ENCODE measurements at regions not wholly inside any gene's neighbourhood (a gene's known extent, or its start where the extent isn't known, plus 50 kb on each side); places are given as distances from the start of the nearest gene placed in this dataset.
"Not testable (repeated sequence)": the region's sequence is repeated elsewhere in the genome, so short reads cannot be mapped to it uniquely, and the experiment has no call there.

GRCh38 chr3:21955406-21955805 is 204.4 kb upstream of the ZNF385D start:
- intact Hi-C loops (cut with micrococcal nuclease) = no loop called here
- no peak for DNase-seq
- ATAC-seq = no peak

- ATAC-seq = no peak
- intact Hi-C loops (cut with micrococcal nuclease) = no loop called here
- DNase-seq = no peak
These were observed 209.0 kb upstream of the ZNF385D start for GRCh38 chr3:21960033-21960432.

- DNase-seq (no peak), ATAC-seq (no peak)
- intact Hi-C loops (cut with micrococcal nuclease) = no loop called here
These were observed 211.4 kb upstream of the ZNF385D start for GRCh38 chr3:21962456-21962855.

- intact Hi-C loops (cut with micrococcal nuclease); ATAC-seq; DNase-seq: not testable (repeated sequence)
These were observed 215.4 kb upstream of the ZNF385D start for GRCh38 chr3:21966457-21966856.

- no peak for ATAC-seq
- DNase-seq = no peak
- intact Hi-C loops (cut with micrococcal nuclease) = no loop called here
These were observed 228.7 kb upstream of the ZNF385D start for GRCh38 chr3:21979706-21980105.

- intact Hi-C loops (cut with micrococcal nuclease) = no loop called here
- ATAC-seq (no peak), DNase-seq (no peak)
These were observed 238.5 kb upstream of the ZNF385D start for GRCh38 chr3:21989341-21990042.

- intact Hi-C loops (cut with micrococcal nuclease) = no loop called here
- DNase-seq (no peak), ATAC-seq (no peak)
These were observed 240.1 kb upstream of the ZNF385D start for GRCh38 chr3:21991061-21991460.

- intact Hi-C loops (cut with micrococcal nuclease) = no loop called here
- ATAC-seq = no peak
- DNase-seq = peak; percentile 11
These were observed 244.1 kb upstream of the ZNF385D start for GRCh38 chr3:21995079-21995607.

GRCh38 chr3:22007368-22007767 is 256.4 kb upstream of the ZNF385D start:
- ATAC-seq = no peak
- intact Hi-C loops (cut with micrococcal nuclease) = no loop called here
- no peak for DNase-seq

- intact Hi-C loops (cut with micrococcal nuclease) = no loop called here
- DNase-seq (no peak), ATAC-seq (no peak)
These were observed 260.0 kb upstream of the ZNF385D start for GRCh38 chr3:22010997-22011396.

- intact Hi-C loops (cut with micrococcal nuclease) = no loop called here
- DNase-seq = no peak
- ATAC-seq = no peak
These were observed 261.5 kb upstream of the ZNF385D start for GRCh38 chr3:22012471-22012870.

GRCh38 chr3:22013641-22014040 is 262.6 kb upstream of the ZNF385D start:
- intact Hi-C loops (cut with micrococcal nuclease) = no loop called here
- no peak for ATAC-seq
- no peak for DNase-seq

GRCh38 chr3:22016197-22016596 is 265.2 kb upstream of the ZNF385D start:
- DNase-seq = no peak
- intact Hi-C loops (cut with micrococcal nuclease) = no loop called here
- no peak for ATAC-seq

- intact Hi-C loops (cut with micrococcal nuclease) = not testable (repeated sequence)
These were observed 273.6 kb upstream of the ZNF385D start for GRCh38 chr3:22024638-22025037.

GRCh38 chr3:22029480-22029879 is 278.5 kb upstream of the ZNF385D start:
- ATAC-seq (no peak), DNase-seq (no peak)
- intact Hi-C loops (cut with micrococcal nuclease) = no loop called here

More at GRCh38 chr3:22024638-22025037, 273.6 kb upstream of the ZNF385D start:
- not testable (repeated sequence) for ATAC-seq, DNase-seq

- ATAC-seq = no peak
These were observed 288.2 kb upstream of the ZNF385D start for GRCh38 chr3:22039161-22039560.

GRCh38 chr3:22040150-22040549 is 289.1 kb upstream of the ZNF385D start:
- DNase-seq (no peak), ATAC-seq (no peak)
- intact Hi-C loops (cut with micrococcal nuclease) = no loop called here

More at GRCh38 chr3:22039161-22039560, 288.2 kb upstream of the ZNF385D start:
- intact Hi-C loops (cut with micrococcal nuclease) = no loop called here
- DNase-seq = no peak

- no peak for ATAC-seq
- no peak for DNase-seq
These were observed 294.9 kb upstream of the ZNF385D start for GRCh38 chr3:22045882-22046281.

GRCh38 chr3:22063500-22063899 is 312.5 kb upstream of the ZNF385D start:
- intact Hi-C loops (cut with micrococcal nuclease) = no loop called here
- ATAC-seq (no peak), DNase-seq (no peak)

More at GRCh38 chr3:22045882-22046281, 294.9 kb upstream of the ZNF385D start:
- intact Hi-C loops (cut with micrococcal nuclease) = no loop called here

- intact Hi-C loops (cut with micrococcal nuclease) = no loop called here
- DNase-seq (no peak), ATAC-seq (no peak)
These were observed 317.6 kb upstream of the ZNF385D start for GRCh38 chr3:22068619-22069018.

- DNase-seq (no peak), ATAC-seq (no peak)
- intact Hi-C loops (cut with micrococcal nuclease) = no loop called here
These were observed 337.2 kb upstream of the ZNF385D start for GRCh38 chr3:22088204-22088603.
